HCT116 (cell line): ENCODE measurements at regions not wholly inside any gene's neighbourhood (a gene's known extent, or its start where the extent isn't known, plus 50 kb on each side); places are given as distances from the start of the nearest gene placed in this dataset.

Experiments
- ATAC-seq: fragments of 200-7000 bp; cut with Tn5 transposase; 2 replicates; pipeline ENCODE4 v1.9.1; 2020; ENCODE audit warnings: mild to moderate bottlenecking, moderate library complexity
- BruUV-seq: library from RNA; stranded (reverse); fragments of 400-500 nt; replicated peaks from 2 replicates; lab custom pipeline; 2021; lab: Mats Ljungman, UMichigan
- CTCF ChIA-PET: fragments of 300-600 bp; sonication (Branson Sonifier 250); formaldehyde crosslinking; loops from one replicate; lab custom pipeline; 2021; ENCODE audit warnings: antibody characterized with exemption; lab: Charles Lee
- POLR2A ChIA-PET: fragments of 300-600, 350-600 bp; sonication (Branson Sonifier 250); formaldehyde crosslinking; loops from one replicate; lab custom pipeline; 2021; ENCODE audit warnings: antibody characterized with exemption; lab: Charles Lee
- RAD21 ChIA-PET, 2 experiments: fragments of 300-600 bp; sonication (Branson Sonifier 250); formaldehyde crosslinking; loops; one replicate each; lab custom pipeline; 2023; ENCODE audit warnings: low total read pairs in 2 of 2; ENCODE audit not compliant: uncharacterized antibody in 2 of 2, unreplicated experiment in 2 of 2, low non-redundant PET in 1 of 2; lab: Charles Lee
- DNase-seq: peaks from one replicate; pipeline ENCODE4 v3.0.0-alpha.2; 2010; ENCODE audit warnings: low read depth, low spot score
- H2AFZ ChIP-seq: fragments of 200-600 bp; shearing (Covaris generic), sonication (generic); 2 replicates; pipeline ENCODE4 v1.6.1; 2017; ENCODE audit warnings: low read depth, mixed run types, mixed read lengths, antibody characterized with exemption, low read length; ENCODE audit not compliant: poor library complexity, severe bottlenecking
- H3K27ac ChIP-seq: 2 replicates; pipeline ENCODE4 v1.5.1; 2012; ENCODE audit warnings: low read depth, low read length
- H3K27me3 ChIP-seq: fragments of 200-600 bp; sonication (generic); 2 replicates; pipeline ENCODE4 v1.6.1; 2016; ENCODE audit warnings: mixed run types, low read length, mixed read lengths; ENCODE audit not compliant: insufficient read depth
- H3K36me3 ChIP-seq, 2 experiments: fragments of 200-500 bp in 1 of 2; fragments of 200-600 bp in 1 of 2; sonication (Bioruptor generic) in 1 of 2; sonication (generic) in 1 of 2; 2 replicates each; pipeline versions ENCODE4 v1.5.1 to v1.6.1; 2014 to 2016; ENCODE audit warnings: low read length in 2 of 2, inconsistent platforms in 1 of 2, mixed read lengths in 1 of 2, mixed run types in 1 of 2; ENCODE audit not compliant: insufficient read depth in 2 of 2, control insufficient read depth in 1 of 2
- H3K4me1 ChIP-seq, 2 experiments: fragments of 200-600 bp in 1 of 2; sonication (generic) in 1 of 2; 2 replicates each; pipeline versions ENCODE4 v1.5.1 to v1.6.1; 2012 to 2017; ENCODE audit warnings: low read length in 2 of 2, inconsistent platforms in 1 of 2, mild to moderate bottlenecking in 1 of 2, mixed read lengths in 1 of 2, mixed run types in 1 of 2, moderate library complexity in 1 of 2; ENCODE audit not compliant: insufficient read depth in 2 of 2, control insufficient read depth in 1 of 2
- H3K4me2 ChIP-seq: fragments of 200-600 bp; sonication (generic); 2 replicates; pipeline ENCODE4 v1.6.1; 2017; ENCODE audit warnings: mixed run types, low read length, mixed read lengths
- H3K4me3 ChIP-seq, 2 experiments: fragments of 200-600 bp in 1 of 2; sonication (generic) in 1 of 2; replicated peaks in 1 of 2; 2 replicates each; pipeline ENCODE4 v1.5.1; 2011 to 2016; ENCODE audit warnings: low read length in 2 of 2, control low read depth in 1 of 2, low read depth in 1 of 2, mild to moderate bottlenecking in 1 of 2, mixed read lengths in 1 of 2, mixed run types in 1 of 2
- H3K79me2 ChIP-seq: fragments of 200-600 bp; sonication (generic); 2 replicates; pipeline ENCODE4 v1.6.1; 2017; ENCODE audit warnings: mild to moderate bottlenecking, mixed run types, low read length, moderate library complexity, mixed read lengths; ENCODE audit not compliant: insufficient read depth
- H3K9ac ChIP-seq: fragments of 200-600 bp; sonication (generic); 2 replicates; pipeline ENCODE4 v1.6.1; 2016; ENCODE audit warnings: low read length, mixed read lengths
- H3K9me2 ChIP-seq: fragments of 200-600 bp; sonication (generic), shearing (Covaris generic); 2 replicates; pipeline ENCODE4 v1.6.1; 2017; ENCODE audit warnings: mixed run types, mild to moderate bottlenecking, moderate library complexity; ENCODE audit not compliant: insufficient read depth
- H3K9me3 ChIP-seq, 2 experiments: fragments of 200-500 bp in 1 of 2; fragments of 200-600 bp in 1 of 2; sonication (Bioruptor generic) in 1 of 2; sonication (generic) in 1 of 2; 2 replicates each; pipeline ENCODE4 v1.6.1; 2014 to 2017; ENCODE audit warnings: low read length in 2 of 2, mixed read lengths in 2 of 2, inconsistent platforms in 1 of 2, low read depth in 1 of 2, mild to moderate bottlenecking in 1 of 2, mixed run types in 1 of 2, moderate library complexity in 1 of 2; ENCODE audit not compliant: control insufficient read depth in 1 of 2, insufficient read depth in 1 of 2
- H4K20me1 ChIP-seq: fragments of 200-600 bp; sonication (generic), shearing (Covaris generic); 2 replicates; pipeline ENCODE4 v1.6.1; 2017; ENCODE audit warnings: mixed run types, mild to moderate bottlenecking, moderate library complexity; ENCODE audit not compliant: insufficient read depth
- ATF3 ChIP-seq: IDR thresholded peaks from 2 replicates; pipeline ENCODE4 v1.6.1; 2012
- CBX3 ChIP-seq: IDR thresholded peaks from 2 replicates; pipeline ENCODE4 v1.6.1; 2012; ENCODE audit warnings: low read depth
- CEBPB ChIP-seq: IDR thresholded peaks from 2 replicates; pipeline ENCODE4 v1.6.1; 2012; ENCODE audit warnings: low read depth
- EGR1 ChIP-seq: IDR thresholded peaks from 2 replicates; pipeline ENCODE4 v1.6.1; 2012; ENCODE audit warnings: low read depth
- ELF1 ChIP-seq: IDR thresholded peaks from 2 replicates; pipeline ENCODE4 v1.6.1; 2012; ENCODE audit warnings: low read depth, borderline replicate concordance
- FOSL1 ChIP-seq: IDR thresholded peaks from 2 replicates; pipeline ENCODE4 v1.6.1; 2012; ENCODE audit warnings: low read depth
- JUND ChIP-seq: IDR thresholded peaks from 2 replicates; pipeline ENCODE4 v1.6.1; 2012
- MAX ChIP-seq: IDR thresholded peaks from 2 replicates; pipeline ENCODE4 v1.6.1; 2012
- POLR2AphosphoS5 ChIP-seq: IDR thresholded peaks from 2 replicates; pipeline ENCODE4 v1.6.1; 2011; ENCODE audit warnings: mild to moderate bottlenecking, low read depth, low read length, moderate library complexity
- SIN3A ChIP-seq: IDR thresholded peaks from 2 replicates; pipeline ENCODE4 v1.6.1; 2012; ENCODE audit warnings: low read depth
- SP1 ChIP-seq: IDR thresholded peaks from 2 replicates; pipeline ENCODE4 v1.6.1; 2012; ENCODE audit warnings: low read depth
- SRF ChIP-seq: IDR thresholded peaks from 2 replicates; pipeline ENCODE4 v1.6.1; 2012; ENCODE audit warnings: low read depth
- ZBTB33 ChIP-seq: IDR thresholded peaks from 2 replicates; pipeline ENCODE4 v1.6.1; 2011; ENCODE audit warnings: mild to moderate bottlenecking, low read length, moderate library complexity; ENCODE audit not compliant: insufficient replicate concordance; ENCODE audit errors: extremely low read depth
- ZNF274 ChIP-seq: fragments of 200-500 bp; sonication (Bioruptor generic); IDR thresholded peaks from 2 replicates; pipeline ENCODE4 v1.6.1; 2014; ENCODE audit warnings: mild to moderate bottlenecking, low read depth, low read length, inconsistent platforms
- intact Hi-C: fragments of 100-400 bp; cut with micrococcal nuclease; formaldehyde crosslinking; loops from 2 replicates; pipeline ENCODE4 v1.10.0; 2022
- TF ChIP-seq, protein P1 (sequence below): IDR thresholded peaks from 2 replicates; pipeline ENCODE4 v1.6.1; 2012; ENCODE audit warnings: low read depth

- TF ChIP-seq, protein P1, sequence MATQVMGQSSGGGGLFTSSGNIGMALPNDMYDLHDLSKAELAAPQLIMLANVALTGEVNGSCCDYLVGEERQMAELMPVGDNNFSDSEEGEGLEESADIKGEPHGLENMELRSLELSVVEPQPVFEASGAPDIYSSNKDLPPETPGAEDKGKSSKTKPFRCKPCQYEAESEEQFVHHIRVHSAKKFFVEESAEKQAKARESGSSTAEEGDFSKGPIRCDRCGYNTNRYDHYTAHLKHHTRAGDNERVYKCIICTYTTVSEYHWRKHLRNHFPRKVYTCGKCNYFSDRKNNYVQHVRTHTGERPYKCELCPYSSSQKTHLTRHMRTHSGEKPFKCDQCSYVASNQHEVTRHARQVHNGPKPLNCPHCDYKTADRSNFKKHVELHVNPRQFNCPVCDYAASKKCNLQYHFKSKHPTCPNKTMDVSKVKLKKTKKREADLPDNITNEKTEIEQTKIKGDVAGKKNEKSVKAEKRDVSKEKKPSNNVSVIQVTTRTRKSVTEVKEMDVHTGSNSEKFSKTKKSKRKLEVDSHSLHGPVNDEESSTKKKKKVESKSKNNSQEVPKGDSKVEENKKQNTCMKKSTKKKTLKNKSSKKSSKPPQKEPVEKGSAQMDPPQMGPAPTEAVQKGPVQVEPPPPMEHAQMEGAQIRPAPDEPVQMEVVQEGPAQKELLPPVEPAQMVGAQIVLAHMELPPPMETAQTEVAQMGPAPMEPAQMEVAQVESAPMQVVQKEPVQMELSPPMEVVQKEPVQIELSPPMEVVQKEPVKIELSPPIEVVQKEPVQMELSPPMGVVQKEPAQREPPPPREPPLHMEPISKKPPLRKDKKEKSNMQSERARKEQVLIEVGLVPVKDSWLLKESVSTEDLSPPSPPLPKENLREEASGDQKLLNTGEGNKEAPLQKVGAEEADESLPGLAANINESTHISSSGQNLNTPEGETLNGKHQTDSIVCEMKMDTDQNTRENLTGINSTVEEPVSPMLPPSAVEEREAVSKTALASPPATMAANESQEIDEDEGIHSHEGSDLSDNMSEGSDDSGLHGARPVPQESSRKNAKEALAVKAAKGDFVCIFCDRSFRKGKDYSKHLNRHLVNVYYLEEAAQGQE, result no peak
- no peak for TF ChIP-seq ZNF274
- no peak for TF ChIP-seq JUND
- TF ChIP-seq ATF3, result no peak
- TF ChIP-seq ELF1, result no peak
- TF ChIP-seq FOSL1, result no peak
- no peak for TF ChIP-seq MAX
- no peak for TF ChIP-seq POLR2AphosphoS5
- no peak for TF ChIP-seq CBX3
- no peak for TF ChIP-seq SP1
- no peak for TF ChIP-seq SRF
These were observed 699.6 kb downstream of the TAF11L14 start (continued) for GRCh38 chr5:18333841-18334240.

- no peak for ATAC-seq
- CTCF ChIA-PET, result no interaction called here
- Histone ChIP-seq H3K4me2 (no peak overlapping the region), H3K36me3 (no peaks in the 10 kb centered on the region), H3K4me3 (no peak overlapping the region), H3K9me3 (peaks cover 0 to 14% of the 10 kb centered on the region in 2 experiments; a peak in 2 of 4 replicates), H2AFZ (no peak overlapping the region), H3K9me2 (no peaks in the 10 kb centered on the region), H4K20me1 (no peaks in the 10 kb centered on the region), H3K27ac (no peak overlapping the region), H3K79me2 (no peaks in the 10 kb centered on the region), H3K4me1 (no peaks in the 10 kb centered on the region), H3K9ac (no peak overlapping the region), H3K27me3 (no peaks in the 10 kb centered on the region)
- intact Hi-C loops, result no loop called here
- DNase-seq, result no peak
- RAD21 ChIA-PET, result no interaction called here
- no TSS peak for BruUV-seq
- POLR2A ChIA-PET, result no interaction called here
- TF ChIP-seq EGR1 (no peak), SIN3A (no peak), MAX (no peak), ZBTB33 (no peak), FOSL1 (no peak), POLR2AphosphoS5 (no peak), ATF3 (no peak), CEBPB (no peak)
- TF ChIP-seq, protein P1, result no peak
These were observed 700.7 kb downstream of the TAF11L14 start for GRCh38 chr5:18334949-18335348.
